T-helper 2 cell treated with Interferon-gamma antibody and Interleukin-4, amounts not matched to agents 100 ng/mL and 5 ng/mL, for 36 hours (primary cell): ENCODE measurements at regions not wholly inside any gene's neighbourhood (a gene's known extent, or its start where the extent isn't known, plus 50 kb on each side); places are given as distances from the start of the nearest gene placed in this dataset.

Source experiments
- intact Hi-C: fragments of 100-400 bp; cut with micrococcal nuclease; formaldehyde crosslinking; loops from one replicate; pipeline ENCODE4 v1.15.1; 2023

DNA sequence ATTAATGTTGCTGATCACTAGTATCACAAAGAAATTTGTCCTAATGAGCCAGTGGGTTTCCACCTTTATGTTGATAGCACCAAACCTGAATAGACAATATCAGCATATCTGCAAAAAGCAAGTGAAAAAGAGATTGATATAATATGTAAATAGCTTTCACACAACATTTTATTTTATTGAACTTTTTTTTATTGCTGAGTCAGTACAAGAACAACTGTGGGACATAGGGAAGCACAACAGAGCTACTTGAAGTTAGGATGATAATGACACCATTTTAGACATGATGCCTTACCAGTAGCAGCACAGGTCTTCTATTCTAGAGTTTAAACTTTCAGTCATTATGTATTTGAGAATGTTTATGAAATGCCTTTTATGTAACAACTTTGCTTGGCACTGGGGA lies 554.1 kb upstream of the SETBP1 start:
- intact Hi-C loops: no loop called here

GRCh38 chr18:44128365-44128764 lies 552.3 kb upstream of the SETBP1 start:
- intact Hi-C loops: no loop called here

DNA sequence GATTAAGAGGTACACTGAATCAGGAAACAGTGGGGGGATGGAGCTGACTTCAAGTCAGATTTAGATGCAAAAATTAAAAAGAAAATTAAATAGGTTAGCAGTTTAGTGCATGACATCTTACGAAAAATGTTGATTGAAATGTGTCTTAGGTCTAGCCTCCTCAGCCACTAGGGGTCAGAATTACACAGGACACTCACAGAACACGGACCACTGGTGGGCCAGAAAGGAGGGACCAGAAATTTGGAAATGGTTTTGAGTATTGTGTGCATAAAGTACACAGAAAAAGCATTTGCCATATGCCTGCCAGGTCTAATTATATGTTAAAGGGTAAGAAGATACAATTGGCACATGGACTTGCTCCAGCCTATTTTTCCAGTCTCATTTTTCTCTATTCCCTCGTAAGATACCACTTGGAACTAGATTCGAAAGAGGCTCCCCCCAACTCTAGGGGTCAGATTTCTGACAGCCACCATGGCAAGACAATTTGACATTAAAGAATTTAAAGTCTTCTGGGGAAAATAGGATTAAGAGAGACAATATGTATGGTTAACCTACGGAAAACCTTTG lies 550.2 kb upstream of the SETBP1 start:
- intact Hi-C loops: loop anchor here (2.0 to 10.0 kb wide), 2 partner anchors 1082 to 1254 kb away; no protein-coding TSS in a partner anchor

DNA sequence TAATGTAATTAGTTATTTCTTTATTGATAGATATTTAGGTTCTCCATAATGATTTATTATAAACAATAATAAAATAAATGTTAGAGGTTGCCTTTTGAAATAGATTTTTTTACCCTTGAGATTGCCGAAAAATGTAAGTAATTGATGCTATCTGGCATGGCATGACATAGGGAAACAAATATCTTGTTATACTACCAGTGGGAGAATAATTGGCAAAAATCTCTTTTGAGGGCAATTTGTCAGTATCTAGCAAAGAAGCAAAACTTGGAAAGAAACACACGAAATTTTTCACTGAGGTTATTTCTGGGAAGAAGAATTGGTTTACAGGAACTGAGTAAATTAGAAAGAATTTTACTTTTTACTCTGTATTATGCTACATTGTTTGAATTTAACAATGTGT lies 547.2 kb upstream of the SETBP1 start:
- intact Hi-C loops: loop anchor here (10.0 kb wide), 1 partner anchor 1251 kb away; no protein-coding TSS in a partner anchor

- intact Hi-C loops: loop anchor here (10.0 kb wide), 1 partner anchor 1250 kb away; no protein-coding TSS in a partner anchor
Measured at GRCh38 chr18:44134447-44134846, 546.2 kb upstream of the SETBP1 start.

- intact Hi-C loops: loop anchor here (10.0 kb wide), 1 partner anchor 1249 kb away; no protein-coding TSS in a partner anchor
Measured at GRCh38 chr18:44135741-44136140, 544.9 kb upstream of the SETBP1 start.

GRCh38 chr18:44136326-44136725 lies 544.4 kb upstream of the SETBP1 start:
- intact Hi-C loops: loop anchor here (10.0 kb wide), 1 partner anchor 1248 kb away; no protein-coding TSS in a partner anchor

GRCh38 chr18:44143072-44143471 lies 537.6 kb upstream of the SETBP1 start:
- intact Hi-C loops: no loop called here

- intact Hi-C loops: no loop called here
Measured at GRCh38 chr18:44149706-44150105, 531.0 kb upstream of the SETBP1 start.

DNA sequence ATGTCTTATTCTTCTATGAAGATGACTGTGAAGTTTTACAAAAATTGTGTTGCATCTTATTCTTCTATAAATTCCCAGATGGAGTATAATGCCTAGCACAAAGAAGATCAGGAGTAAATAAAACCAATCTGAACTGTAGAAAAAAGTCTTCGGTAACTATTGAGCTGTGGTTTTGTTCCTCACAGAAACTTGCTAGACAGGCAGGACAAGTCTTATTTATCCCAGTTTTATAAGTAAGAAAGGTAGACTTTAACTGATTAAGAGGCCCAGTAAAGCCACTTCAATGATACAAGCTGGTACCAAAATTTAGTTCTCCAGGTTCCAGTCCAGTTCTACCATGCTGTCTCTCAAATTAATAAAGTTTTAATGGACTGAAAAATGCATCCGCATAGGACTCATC lies 526.7 kb upstream of the SETBP1 start:
- intact Hi-C loops: no loop called here

GRCh38 chr18:44156126-44156525 lies 524.6 kb upstream of the SETBP1 start:
- intact Hi-C loops: no loop called here

DNA sequence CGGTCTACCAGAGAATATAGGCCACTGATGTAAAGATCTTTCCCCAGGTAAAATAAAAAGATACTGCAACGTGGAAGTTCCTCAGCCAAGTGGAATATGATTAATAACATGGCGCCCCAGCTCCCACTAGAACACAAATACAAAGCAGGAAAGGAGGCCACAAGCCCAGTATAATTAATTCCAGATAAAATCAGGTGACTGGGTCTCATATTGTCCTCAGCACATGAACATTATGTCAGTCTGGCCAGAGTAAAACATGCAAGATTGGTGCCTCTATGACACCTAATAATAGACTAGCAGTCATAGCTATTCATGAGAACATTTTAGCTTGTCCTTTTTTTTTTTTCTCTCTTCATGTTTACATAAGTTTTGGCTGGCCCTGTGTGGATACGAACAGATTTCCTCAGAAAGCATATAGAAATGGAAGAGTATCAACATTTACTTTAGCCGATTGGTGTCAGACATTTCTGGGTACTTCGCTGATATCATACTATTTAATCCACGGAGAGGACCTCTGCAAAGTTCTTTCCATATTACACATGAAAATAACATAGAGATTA lies 523.8 kb upstream of the SETBP1 start:
- intact Hi-C loops: no loop called here

DNA sequence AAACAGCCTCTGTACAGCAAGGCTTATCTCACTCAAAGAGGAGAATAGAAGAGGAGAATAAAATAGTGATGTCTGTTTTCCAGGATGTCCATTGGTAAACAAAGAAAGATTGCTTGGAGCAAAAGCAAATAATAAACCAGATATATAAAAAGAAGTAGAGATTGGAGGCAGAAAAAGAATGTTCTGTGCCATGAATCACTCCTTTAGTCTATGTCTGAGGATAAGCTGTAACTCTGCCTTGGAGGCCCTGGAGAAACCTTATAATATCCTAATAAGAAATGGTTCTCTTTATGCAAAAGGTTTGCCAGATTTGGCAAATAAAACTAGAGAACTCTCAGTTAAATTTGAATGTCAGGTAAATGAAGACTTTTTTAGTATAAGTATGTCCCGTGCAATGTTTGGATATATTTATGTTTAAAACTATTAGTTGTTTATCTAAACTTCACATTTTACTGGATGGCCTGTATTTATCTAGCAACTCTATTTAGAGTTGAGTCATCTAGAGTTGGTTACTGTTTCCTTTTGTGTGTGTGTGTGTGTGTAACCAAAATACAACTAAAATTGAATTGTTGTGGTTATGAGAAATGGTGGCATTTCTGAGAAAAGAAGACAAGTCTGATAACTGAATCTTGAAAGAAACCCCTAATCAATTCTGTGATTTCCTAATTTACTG lies 510.3 kb upstream of the SETBP1 start:
- intact Hi-C loops: no loop called here

- intact Hi-C loops: no loop called here
Measured at GRCh38 chr18:44171301-44171700, 509.4 kb upstream of the SETBP1 start.

DNA sequence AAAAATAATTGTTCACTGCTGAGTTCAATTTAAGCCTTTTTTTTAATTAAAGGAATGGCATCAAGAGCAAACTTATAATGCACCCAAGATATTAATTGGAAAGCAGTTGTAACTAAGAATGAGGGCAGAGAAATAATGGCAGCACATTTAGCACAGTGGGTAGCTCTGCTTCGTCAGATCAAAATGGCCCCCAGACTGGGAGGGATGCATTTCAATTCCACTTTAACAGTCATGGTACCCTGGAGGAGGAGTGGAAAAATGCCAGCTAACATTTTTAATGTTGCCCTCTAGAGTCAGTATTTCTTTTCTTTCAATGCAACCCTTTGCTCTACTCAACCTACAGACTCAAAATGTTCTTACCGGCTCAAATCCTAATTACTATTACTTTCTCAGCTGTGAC lies 504.8 kb upstream of the SETBP1 start:
- intact Hi-C loops: no loop called here

- intact Hi-C loops: no loop called here
Measured at GRCh38 chr18:44178476-44178875, 502.2 kb upstream of the SETBP1 start.

- intact Hi-C loops: no loop called here
Measured at GRCh38 chr18:44179693-44180092, 501.0 kb upstream of the SETBP1 start.

DNA sequence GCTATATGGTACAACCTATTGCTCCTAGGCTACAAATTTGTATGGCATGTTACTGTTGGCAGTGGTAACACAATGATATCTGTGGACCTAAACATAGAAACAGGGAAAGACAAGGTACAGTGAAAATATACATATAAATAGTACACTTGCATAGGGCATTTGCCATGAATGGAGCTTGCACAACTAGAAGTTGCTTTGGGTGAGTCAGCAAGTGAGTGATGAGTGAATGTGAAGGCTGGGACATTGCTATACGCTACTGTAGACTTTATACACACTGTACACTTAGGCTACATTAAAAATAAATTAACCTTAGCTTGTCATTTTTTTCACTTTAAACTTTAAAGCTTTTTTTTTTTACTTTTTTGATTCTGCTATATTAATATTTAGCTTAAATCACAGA lies 500.0 kb upstream of the SETBP1 start:
- intact Hi-C loops: no loop called here

GRCh38 chr18:44181951-44182747 lies 498.5 kb upstream of the SETBP1 start:
- intact Hi-C loops: no loop called here

- intact Hi-C loops: no loop called here
Measured at GRCh38 chr18:44186001-44186400, 494.7 kb upstream of the SETBP1 start.

DNA sequence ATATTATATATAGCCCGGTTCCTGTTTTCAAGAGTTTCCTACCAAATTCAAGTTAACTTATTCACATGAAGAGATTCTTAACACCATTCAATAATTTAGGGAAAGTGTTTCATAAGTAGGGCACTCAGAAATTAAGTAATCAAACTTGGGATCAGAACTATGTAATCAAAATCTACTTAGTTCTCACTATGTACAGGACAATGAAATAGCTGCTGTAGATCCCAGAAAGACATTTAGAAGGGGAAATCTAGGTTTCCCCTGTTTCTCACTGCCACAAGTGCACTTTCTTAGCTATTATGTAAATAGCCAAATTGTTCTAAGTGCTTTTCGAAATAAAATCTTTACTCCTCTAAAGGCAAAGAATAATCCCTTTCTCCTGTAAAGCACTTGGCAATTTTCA lies 493.6 kb upstream of the SETBP1 start:
- intact Hi-C loops: no loop called here
